Colon (tissue), 2 donors: ENCODE measurements at regions not wholly inside any gene's neighbourhood (a gene's known extent, or its start where the extent isn't known, plus 50 kb on each side); places are given as distances from the start of the nearest gene placed in this dataset.

Source experiments
- FAIRE-seq: peaks from 2 replicates; lab custom pipeline; 2012; peaks lifted over from hg19 to GRCh38; lab: Jason Lieb, UNC
- donor health status: control.
- donor health status: control.

GRCh38 chr12:107226126-107226525, 132.8 kb upstream of the CRY1 start:
- no peak for FAIRE-seq

DNA sequence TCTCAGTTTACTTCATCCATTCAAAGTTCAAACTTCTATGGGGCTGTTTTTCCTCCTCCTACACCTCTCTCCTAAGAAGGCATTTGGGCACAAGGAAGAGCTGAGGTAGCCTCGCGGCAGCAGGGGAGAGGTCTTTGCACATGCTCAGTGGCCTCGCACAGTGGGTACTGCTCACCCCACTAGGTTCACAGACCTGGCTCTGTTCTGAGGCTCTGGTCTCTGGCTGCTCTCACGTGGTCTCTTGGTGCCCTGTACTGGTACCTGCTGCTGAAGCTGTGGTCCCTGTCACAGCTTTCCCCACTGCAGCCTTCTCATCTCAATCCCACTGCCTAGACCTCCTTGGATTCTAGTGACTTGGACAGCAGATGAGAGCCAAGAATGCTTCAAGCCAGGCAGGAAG, 134.7 kb upstream of the CRY1 start:
- FAIRE-seq = no peak

GRCh38 chr12:107229827-107230226, 136.5 kb upstream of the CRY1 start:
- no peak for FAIRE-seq

DNA sequence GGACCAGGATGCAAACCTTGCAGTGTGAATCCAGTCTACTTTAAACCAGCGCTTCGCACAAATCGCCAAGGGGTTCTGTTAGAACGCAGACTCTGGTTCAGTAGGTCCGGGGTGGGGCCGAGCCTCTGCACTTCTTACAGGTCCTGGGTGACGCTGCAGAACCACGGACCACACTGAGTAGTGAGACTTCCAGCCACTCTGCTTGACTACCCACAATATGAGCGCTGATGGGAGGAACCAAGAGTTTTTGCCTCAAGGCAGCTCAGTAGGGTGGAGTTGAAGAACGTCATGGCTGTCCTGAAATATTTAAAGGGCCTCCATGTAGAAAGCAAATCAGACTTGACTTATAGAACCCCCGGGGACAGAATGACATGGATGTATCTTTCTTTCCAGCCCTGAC, 138.0 kb upstream of the CRY1 start:
- no peak for FAIRE-seq

- FAIRE-seq = no peak
Observed at GRCh38 chr12:107233551-107233950, 140.2 kb upstream of the CRY1 start.

DNA sequence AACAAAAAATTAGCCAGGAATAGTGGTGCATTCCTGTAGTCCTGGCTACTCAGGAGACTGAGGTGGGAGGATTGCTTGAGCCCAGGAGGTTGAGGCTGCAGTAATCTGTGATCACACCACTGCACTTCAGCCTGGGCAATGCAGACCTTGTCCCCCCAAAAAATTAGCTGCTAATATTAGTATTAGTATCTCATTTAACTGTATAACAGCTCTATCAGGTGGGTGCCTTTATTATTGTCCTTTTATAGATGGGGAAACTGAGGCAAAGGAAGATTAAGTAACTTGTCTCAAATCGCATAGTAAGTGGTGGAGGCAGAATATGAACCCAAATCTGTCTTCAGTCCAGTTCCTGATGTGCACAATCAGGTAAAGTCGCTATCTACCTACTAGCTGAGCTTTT, 142.3 kb upstream of the CRY1 start:
- FAIRE-seq = no peak

DNA sequence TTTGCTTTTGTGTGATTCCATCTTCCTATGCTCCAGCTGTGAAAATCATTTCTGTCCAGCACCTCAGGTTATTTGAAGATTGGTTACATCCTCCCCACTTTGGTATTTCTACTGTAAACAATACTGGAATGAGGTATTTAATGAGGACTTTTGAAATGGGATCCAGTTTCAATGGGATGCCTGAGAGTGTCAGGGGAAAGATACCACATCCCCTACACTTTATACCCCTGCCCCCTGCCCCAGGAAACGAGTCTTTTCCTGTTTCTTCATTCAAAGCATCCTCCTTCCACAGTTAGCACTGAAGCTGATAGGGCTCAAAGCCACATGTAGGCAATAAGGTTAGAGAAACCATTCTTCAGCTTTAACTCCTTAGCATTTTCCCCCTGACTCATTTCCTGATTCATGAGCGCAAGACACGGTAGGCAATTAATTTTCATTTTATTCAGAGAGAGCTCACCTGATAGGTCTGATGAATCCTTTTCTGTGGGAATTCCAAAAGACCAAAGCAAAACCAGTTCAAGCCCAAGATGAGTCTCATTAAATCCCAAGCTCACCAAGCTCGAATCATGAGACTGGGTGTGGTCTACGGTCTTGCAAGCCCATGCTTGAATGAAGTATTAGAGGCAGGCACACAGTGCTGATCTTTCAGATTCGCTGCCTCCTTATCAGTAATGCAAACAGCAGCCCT, 143.6 kb upstream of the CRY1 start:
- FAIRE-seq = no peak

DNA sequence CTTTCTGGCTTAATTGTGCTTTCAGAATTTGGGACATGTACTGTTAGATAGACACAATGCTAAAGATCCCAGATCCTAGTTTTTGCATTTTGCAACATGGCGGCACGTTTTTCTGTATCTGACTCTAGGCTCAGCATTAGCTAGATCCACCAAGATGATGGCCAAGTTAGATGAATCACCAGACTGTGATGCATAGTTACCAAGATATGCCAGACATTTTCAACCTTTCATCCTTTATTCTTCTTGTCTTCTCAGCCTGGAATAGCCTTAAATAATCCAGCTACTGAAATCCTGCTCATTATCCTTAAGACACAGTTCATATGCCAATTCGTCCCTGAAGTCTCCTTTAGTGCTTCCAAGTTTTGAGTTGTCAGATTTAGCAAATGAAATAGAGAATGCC, 144.9 kb upstream of the CRY1 start:
- no peak for FAIRE-seq

DNA sequence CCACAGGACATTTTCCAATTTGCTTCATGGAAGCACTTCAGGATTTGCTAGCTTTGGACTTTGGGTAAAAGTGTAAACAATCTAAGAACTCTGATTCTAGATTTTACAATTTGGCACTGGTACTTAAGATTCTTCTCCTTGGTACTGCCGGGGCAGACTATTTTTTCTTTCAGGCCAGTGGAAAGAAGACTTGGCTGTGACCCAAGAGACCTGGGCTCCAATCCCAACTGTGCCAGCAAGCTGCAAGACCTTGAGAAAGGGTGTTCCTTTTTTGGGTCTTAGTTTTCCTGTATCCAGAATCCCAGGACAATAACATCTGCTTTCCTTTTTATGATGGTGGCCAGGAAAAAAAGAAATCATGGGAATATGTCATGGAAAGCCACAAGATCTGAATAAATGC, 148.1 kb upstream of the CRY1 start:
- FAIRE-seq = no peak

- FAIRE-seq = no peak
Observed at GRCh38 chr12:107242189-107242588, 148.8 kb upstream of the CRY1 start.

DNA sequence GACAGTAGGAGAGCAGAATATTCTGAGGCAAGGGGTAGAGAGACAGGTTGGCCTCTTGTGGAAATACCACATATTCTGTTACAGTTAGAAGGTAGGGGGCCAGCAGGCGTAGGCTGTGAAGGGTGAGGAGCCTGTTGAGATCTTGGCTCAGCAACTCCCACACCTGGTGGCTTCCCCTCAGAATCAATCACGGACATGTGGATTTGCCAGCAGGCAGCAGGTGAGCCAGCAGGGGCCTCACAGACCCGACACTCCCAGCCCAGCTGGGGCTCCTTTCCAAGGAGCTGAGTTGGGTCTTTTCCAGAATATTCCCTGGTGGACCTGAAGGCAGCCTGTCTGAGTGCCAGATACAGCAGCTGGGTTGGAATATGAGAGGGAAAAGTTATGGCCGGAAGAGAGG, 150.0 kb upstream of the CRY1 start:
- FAIRE-seq = no peak

DNA sequence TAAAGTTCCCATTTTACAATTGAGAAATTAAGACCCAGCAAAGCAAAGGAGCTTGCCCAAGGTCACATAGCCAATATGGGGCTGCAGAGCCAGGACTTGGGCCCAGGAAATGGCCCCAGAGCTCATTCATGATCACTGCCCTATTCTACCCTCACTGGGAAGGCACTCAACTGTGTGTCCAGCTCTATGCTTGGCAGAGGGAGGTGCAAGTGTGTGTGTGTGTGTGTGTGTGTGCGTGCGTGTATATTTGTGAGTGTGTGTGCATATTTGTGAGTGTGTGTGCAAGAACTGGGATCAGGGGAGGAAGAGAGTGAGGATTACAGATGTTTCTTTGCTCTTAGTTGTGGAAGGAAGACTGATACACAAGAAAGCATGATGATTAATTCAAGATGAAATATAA, 151.2 kb upstream of the CRY1 start:
- no peak for FAIRE-seq

GRCh38 chr12:107247650-107248049, 154.3 kb upstream of the CRY1 start:
- FAIRE-seq = no peak

DNA sequence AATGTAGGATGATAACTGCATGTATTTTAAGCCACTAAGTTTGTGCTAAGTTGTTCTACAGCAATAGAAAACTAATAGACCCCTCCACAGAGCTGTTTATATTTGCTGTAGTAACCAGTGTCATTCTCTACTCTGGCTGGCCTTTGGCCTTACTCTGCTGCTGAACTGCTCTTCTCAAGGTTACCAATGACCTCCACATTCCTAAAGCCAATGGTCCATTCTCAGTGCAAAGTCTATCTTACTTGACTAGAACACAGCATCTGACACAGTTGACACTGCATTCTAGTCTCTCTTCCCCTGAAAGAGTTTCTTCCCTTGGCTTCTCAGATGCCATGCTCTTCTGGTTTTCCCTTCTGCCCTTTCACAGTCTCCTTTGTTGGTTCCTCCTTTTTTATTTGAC, 154.8 kb upstream of the CRY1 start:
- FAIRE-seq = no peak

GRCh38 chr12:107251288-107251687, 157.9 kb upstream of the CRY1 start:
- no peak for FAIRE-seq

- no peak for FAIRE-seq
Observed at GRCh38 chr12:107253361-107253760, 160.0 kb upstream of the CRY1 start.

DNA sequence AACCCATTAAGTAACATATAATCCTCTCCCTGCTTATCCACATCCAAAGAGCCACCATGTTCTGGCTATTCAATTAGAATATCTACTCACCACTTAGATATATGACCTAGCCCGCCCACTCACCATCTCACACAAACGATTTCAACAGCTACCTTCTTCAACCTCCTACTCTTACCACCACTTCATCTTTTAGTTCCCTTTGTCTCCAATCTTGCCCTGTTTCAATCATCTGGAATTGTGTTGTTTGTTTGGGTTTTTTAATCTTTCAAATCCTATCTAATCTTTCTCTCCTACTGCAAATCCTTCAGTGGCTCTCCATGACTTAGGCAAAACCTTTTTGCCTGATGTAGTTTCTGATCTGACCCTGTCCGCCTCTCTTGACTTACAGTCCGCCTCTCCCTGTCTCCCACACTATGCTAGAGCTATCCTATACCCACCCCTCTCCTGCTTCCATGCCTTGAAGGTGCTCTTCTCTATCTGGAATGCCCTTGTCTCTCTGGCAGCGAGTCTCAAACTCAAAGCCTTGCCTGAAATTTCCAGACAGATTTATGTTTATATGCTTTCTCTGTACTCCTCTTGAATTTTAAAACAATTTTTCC, 161.0 kb upstream of the CRY1 start:
- no peak for FAIRE-seq

DNA sequence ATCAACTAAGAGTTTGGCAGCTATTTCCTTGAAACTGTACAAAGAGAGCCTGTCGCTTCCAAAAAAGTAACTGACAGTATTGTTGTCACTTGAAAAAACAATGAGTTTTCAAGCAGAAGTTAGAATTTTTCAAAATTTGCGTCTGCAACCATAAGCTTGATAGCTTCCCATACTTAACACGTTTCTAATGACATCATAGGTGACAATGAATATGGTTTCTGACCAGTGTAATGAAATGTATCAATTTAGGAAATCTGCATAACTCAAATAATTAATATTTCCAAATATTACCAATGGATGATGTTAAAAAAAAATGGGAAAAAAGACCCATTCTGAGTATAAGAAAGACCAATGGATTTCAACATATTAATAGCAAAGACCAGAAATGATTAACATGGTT, 165.4 kb upstream of the CRY1 start:
- no peak for FAIRE-seq

DNA sequence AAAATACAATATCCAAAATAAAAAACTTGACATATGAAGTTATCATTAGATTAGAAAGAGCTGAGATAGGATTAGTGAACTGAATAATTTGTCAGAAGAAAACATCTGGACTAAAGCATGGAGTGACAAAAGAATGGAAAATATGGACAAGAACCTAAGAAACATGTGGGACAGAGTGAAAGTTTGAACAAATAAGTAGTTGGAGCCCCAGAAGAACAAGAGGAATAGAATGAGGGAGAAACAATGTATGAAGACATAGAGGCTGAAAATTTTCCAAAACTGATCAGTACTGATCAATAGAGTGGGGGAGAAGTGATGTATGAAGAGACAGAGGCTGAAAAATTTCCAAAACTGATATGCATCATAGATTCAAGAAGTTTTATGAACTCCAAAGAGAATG, 170.6 kb upstream of the CRY1 start:
- no peak for FAIRE-seq

DNA sequence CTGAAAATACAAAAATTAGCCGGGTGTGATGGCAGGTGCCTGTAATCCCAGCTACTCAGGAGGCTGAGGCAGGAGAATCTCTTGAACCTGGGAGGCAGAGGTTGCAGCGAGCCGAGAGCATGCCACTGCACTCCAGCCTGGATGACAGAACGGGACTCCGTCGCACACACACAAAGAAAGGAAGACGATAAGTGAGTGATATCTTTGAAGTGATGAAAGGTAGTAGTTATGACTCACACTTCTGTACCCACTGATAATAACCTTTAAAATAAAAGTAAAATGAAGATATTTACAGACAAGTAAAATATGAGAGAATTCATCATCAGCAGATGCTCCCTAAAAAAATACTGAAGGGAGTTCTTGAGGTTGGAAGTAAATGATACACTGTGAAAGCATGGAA, 171.3 kb upstream of the CRY1 start:
- FAIRE-seq = no peak

DNA sequence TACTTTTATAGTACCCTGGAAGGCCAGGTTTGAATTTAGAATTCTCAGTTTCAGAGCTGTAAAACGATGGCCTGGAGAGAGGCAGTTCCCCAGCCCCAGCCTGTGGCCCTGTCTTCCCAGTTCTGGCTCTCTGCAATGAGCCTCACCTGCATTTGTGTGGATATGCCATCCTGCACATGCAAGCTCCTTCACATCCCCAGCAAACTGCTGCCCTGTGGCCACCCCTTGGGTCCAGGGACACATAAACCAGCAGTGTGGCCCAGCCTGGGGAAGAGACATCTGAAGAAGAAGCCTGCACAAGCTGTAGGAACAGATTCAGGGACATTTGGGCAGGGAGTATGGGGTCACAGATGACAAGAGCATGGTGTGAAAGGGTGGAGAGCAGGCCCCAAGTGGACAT, 174.3 kb upstream of the CRY1 start:
- FAIRE-seq = no peak

- FAIRE-seq = no peak
Observed at GRCh38 chr12:107271523-107271922, 178.2 kb upstream of the CRY1 start.

- no peak for FAIRE-seq
Observed at GRCh38 chr12:107275530-107275929, 182.2 kb upstream of the CRY1 start.

DNA sequence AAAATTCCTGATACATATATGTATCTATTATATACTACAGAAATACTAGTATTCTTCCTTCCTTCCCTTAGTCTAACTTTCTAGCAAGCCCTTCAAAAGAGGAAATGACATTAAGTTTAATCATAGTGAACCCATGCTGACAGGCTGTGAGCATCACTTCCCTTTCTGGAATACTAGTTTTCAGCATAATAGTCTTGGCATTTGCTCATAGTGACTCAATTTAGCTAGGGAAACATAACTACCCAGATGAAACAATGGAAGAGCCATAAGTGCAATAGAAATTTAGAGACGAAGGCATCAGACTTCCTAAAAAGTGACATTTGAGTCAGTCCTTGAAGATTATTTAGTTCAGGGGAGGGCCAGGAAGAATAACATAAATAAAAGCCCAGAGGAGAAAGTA, 184.5 kb upstream of the CRY1 start:
- FAIRE-seq = no peak

DNA sequence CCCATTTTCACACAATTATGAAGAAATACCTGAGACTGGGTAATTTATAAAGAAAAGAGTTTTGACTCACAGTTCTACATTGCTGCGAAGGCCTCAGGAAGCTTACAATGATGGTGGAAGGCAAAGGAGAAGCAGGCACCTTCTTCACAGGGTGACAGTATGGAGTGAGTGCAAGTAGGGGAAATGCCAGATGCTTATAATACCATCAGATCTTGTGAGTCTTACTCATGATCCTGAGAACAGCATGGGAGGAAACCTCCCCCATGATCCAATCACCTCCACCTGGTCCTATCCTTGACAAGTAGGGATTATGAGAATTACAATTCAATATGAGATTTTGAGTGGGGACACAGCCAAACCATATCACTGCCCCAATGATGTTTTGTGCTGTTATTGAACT, 189.3 kb upstream of the CRY1 start:
- no peak for FAIRE-seq
